ENCODE measurements at regions not wholly inside any gene's neighbourhood (a gene's known extent, or its start where the extent isn't known, plus 50 kb on each side); places are given as distances from the start of the nearest gene placed in this dataset.
"Not testable (repeated sequence)": the region's sequence is repeated elsewhere in the genome, so short reads cannot be mapped to it uniquely, and the experiment has no call there.

GRCh38 chr14:59018978-59019377 is 169.5 kb upstream of the DAAM1 start:
- no peak for DNase-seq (ENCODE audit: extremely low spot score in 2 of 2)

GRCh38 chr14:59020382-59020781 is 168.1 kb upstream of the DAAM1 start:
- Histone ChIP-seq H3K27me3 (no peaks in the 10 kb centered on the region), H3K36me3 (no peaks in the 10 kb centered on the region), H3K27ac (no peak overlapping the region), H3K4me1 (no peaks in the 10 kb centered on the region), H3K9me3 (no peaks in the 10 kb centered on the region), H3K4me3 (no peak overlapping the region)
- TF ChIP-seq, protein P1, sequence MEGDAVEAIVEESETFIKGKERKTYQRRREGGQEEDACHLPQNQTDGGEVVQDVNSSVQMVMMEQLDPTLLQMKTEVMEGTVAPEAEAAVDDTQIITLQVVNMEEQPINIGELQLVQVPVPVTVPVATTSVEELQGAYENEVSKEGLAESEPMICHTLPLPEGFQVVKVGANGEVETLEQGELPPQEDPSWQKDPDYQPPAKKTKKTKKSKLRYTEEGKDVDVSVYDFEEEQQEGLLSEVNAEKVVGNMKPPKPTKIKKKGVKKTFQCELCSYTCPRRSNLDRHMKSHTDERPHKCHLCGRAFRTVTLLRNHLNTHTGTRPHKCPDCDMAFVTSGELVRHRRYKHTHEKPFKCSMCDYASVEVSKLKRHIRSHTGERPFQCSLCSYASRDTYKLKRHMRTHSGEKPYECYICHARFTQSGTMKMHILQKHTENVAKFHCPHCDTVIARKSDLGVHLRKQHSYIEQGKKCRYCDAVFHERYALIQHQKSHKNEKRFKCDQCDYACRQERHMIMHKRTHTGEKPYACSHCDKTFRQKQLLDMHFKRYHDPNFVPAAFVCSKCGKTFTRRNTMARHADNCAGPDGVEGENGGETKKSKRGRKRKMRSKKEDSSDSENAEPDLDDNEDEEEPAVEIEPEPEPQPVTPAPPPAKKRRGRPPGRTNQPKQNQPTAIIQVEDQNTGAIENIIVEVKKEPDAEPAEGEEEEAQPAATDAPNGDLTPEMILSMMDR (IDR thresholded peaks at IDR 0.05) = no peak
- TF ChIP-seq POLR2AphosphoS5 (IDR thresholded peaks at IDR 0.05; ENCODE audit: insufficient read depth in 1 of 2, low read depth in 1 of 2) = no peak
- DNase-seq (ENCODE audit: extremely low spot score in 2 of 2) = no peak
- intact Hi-C loops (cut with DNase I) = loop anchor here (10.0 kb wide), 1 partner anchor 386 kb away; the partner anchor contains the start of gene DACT1

More at GRCh38 chr14:59018978-59019377, 169.5 kb upstream of the DAAM1 start:
- peaks cover under 1% of the 10 kb centered on the region for H3K9me3 ChIP-seq
- intact Hi-C loops (cut with DNase I) = no loop called here
- no peaks in the 10 kb centered on the region for H3K4me1 ChIP-seq
- H3K36me3 ChIP-seq = no peaks in the 10 kb centered on the region
- H3K4me3 ChIP-seq = no peak overlapping the region
- no peak overlapping the region for H3K27ac ChIP-seq
- no peak for TF ChIP-seq POLR2A (IDR thresholded peaks at IDR 0.05)
- TF ChIP-seq, protein P1 (IDR thresholded peaks at IDR 0.05) = no peak
- no peaks in the 10 kb centered on the region for H3K27me3 ChIP-seq

GRCh38 chr14:59022144-59022543 is 166.3 kb upstream of the DAAM1 start:
- intact Hi-C loops (cut with DNase I) = loop anchor here (10.0 kb wide), 1 partner anchor 387 kb away; the partner anchor contains the start of gene DACT1
- DNase-seq (ENCODE audit: extremely low spot score in 2 of 2) = no peak
- TF ChIP-seq, protein P1 (IDR thresholded peaks at IDR 0.05) = no peak
- TF ChIP-seq POLR2AphosphoS5 (IDR thresholded peaks at IDR 0.05; ENCODE audit: insufficient read depth in 1 of 2, low read depth in 1 of 2) = no peak
- TF ChIP-seq POLR2A (IDR thresholded peaks at IDR 0.05) = no peak
- H3K4me1 ChIP-seq = no peaks in the 10 kb centered on the region
- no peaks in the 10 kb centered on the region for H3K36me3 ChIP-seq
- no peak overlapping the region for H3K27ac ChIP-seq
- no peaks in the 10 kb centered on the region for H3K9me3 ChIP-seq
- no peaks in the 10 kb centered on the region for H3K27me3 ChIP-seq
- H3K4me3 ChIP-seq = no peak overlapping the region

DNA sequence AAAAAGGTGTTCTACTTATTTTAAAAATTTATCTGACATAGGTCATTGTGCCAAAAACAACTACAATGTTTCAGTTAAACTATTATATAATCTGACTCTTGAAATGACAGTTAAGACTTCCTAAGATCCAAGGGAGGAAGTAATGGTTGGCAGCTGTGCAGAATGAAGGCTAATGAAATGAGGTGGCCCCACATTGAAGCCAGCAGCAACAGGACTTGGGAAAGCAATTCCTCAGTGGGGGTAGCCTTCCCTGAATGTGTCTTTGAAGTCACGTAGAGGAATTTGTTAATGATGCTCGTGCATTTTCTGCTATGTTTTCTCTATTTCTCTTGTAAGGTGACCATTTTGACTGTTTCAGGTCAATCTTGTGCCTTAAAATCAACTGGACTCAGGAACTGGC is 162.4 kb upstream of the DAAM1 start:
- no peak for DNase-seq (ENCODE audit: extremely low spot score in 2 of 2)
- Histone ChIP-seq H3K27ac (no peak overlapping the region), H3K4me1 (no peaks in the 10 kb centered on the region), H3K36me3 (no peaks in the 10 kb centered on the region), H3K9me3 (no peaks in the 10 kb centered on the region), H3K27me3 (no peaks in the 10 kb centered on the region), H3K4me3 (no peak overlapping the region)
- TF ChIP-seq POLR2A (IDR thresholded peaks at IDR 0.05) = no peak
- TF ChIP-seq, protein P1 (IDR thresholded peaks at IDR 0.05) = no peak
- TF ChIP-seq POLR2AphosphoS5 (IDR thresholded peaks at IDR 0.05; ENCODE audit: insufficient read depth in 1 of 2, low read depth in 1 of 2) = no peak
- intact Hi-C loops (cut with DNase I) = loop anchor here (10.0 kb wide), 1 partner anchor 391 kb away; the partner anchor contains the start of gene DACT1

- not testable (repeated sequence) for H3K9me3 ChIP-seq; DNase-seq (ENCODE audit: extremely low spot score in 2 of 2); H3K36me3 ChIP-seq; H3K27ac ChIP-seq; H3K4me3 ChIP-seq; H3K27me3 ChIP-seq; H3K4me1 ChIP-seq
- intact Hi-C loops (cut with DNase I) = loop anchor here (10.0 kb wide), 1 partner anchor 392 kb away; the partner anchor contains the start of gene DACT1
Observed at GRCh38 chr14:59026640-59027039, 161.8 kb upstream of the DAAM1 start.

All from vagina (tissue), 2 donors.